ENCODE measurements at regions not wholly inside any gene's neighbourhood (a gene's known extent, or its start where the extent isn't known, plus 50 kb on each side); places are given as distances from the start of the nearest gene placed in this dataset.

GRCh38 chr7:124667312-124668153 is 98.1 kb downstream of the GPR37 start:
- TF ChIP-seq CTCF (conservative IDR thresholded peaks at IDR 0.05): no peak
- Mint-ChIP-seq H3K4me3 (no peak overlapping the region), H3K27ac (no peak overlapping the region)

GRCh38 chr7:124662937-124663336 is 102.7 kb downstream of the GPR37 start:
- Mint-ChIP-seq H3K36me3 (no peaks in the 10 kb centered on the region), H3K4me1 (ENCODE audit: unreplicated experiment) (no peaks in the 10 kb centered on the region), H3K27me3 (no peaks in the 10 kb centered on the region), H3K4me3 (no peak overlapping the region), H3K9me3 (no peaks in the 10 kb centered on the region), H3K27ac (no peak overlapping the region)
- TF ChIP-seq CTCF (conservative IDR thresholded peaks at IDR 0.05): no peak
- no peak for DNase-seq (ENCODE audit: extremely low spot score, unreplicated experiment)

More at GRCh38 chr7:124667312-124668153, 98.1 kb downstream of the GPR37 start:
- Mint-ChIP-seq H3K9me3 (no peaks in the 10 kb centered on the region), H3K36me3 (no peaks in the 10 kb centered on the region), H3K27me3 (no peaks in the 10 kb centered on the region), H3K4me1 (ENCODE audit: unreplicated experiment) (no peaks in the 10 kb centered on the region)
- no peak for DNase-seq (ENCODE audit: extremely low spot score, unreplicated experiment)

- DNase-seq (ENCODE audit: extremely low spot score, unreplicated experiment): no peak
- Mint-ChIP-seq H3K4me1 (ENCODE audit: unreplicated experiment) (no peaks in the 10 kb centered on the region), H3K27me3 (no peaks in the 10 kb centered on the region), H3K36me3 (no peaks in the 10 kb centered on the region), H3K9me3 (no peaks in the 10 kb centered on the region), H3K4me3 (no peak overlapping the region), H3K27ac (no peak overlapping the region)
- TF ChIP-seq CTCF (conservative IDR thresholded peaks at IDR 0.05): no peak
Measured at GRCh38 chr7:124662372-124662771, 103.2 kb downstream of the GPR37 start.

GRCh38 chr7:124655990-124656389 is 109.6 kb downstream of the GPR37 start:
- H3K9me3 Mint-ChIP-seq: no peaks in the 10 kb centered on the region
- H3K4me1 Mint-ChIP-seq (ENCODE audit: unreplicated experiment): no peaks in the 10 kb centered on the region
- H3K27me3 Mint-ChIP-seq: no peaks in the 10 kb centered on the region
- no peak overlapping the region for H3K27ac Mint-ChIP-seq
- no peak overlapping the region for H3K4me3 Mint-ChIP-seq
- DNase-seq (ENCODE audit: extremely low spot score, unreplicated experiment): no peak
- H3K36me3 Mint-ChIP-seq: no peaks in the 10 kb centered on the region
- no peak for TF ChIP-seq CTCF (conservative IDR thresholded peaks at IDR 0.05)

GRCh38 chr7:124652237-124652636 is 113.4 kb downstream of the GPR37 start:
- no peak overlapping the region for H3K27ac Mint-ChIP-seq
- no peaks in the 10 kb centered on the region for H3K36me3 Mint-ChIP-seq
- no peak for TF ChIP-seq CTCF (conservative IDR thresholded peaks at IDR 0.05)
- no peaks in the 10 kb centered on the region for H3K27me3 Mint-ChIP-seq
- no peaks in the 10 kb centered on the region for H3K4me1 Mint-ChIP-seq (ENCODE audit: unreplicated experiment)
- no peak for DNase-seq (ENCODE audit: extremely low spot score, unreplicated experiment)
- no peak overlapping the region for H3K4me3 Mint-ChIP-seq
- no peaks in the 10 kb centered on the region for H3K9me3 Mint-ChIP-seq
